Ovary (tissue), 7 donors: ENCODE measurements at regions not wholly inside any gene's neighbourhood (a gene's known extent, or its start where the extent isn't known, plus 50 kb on each side); places are given as distances from the start of the nearest gene placed in this dataset.

Experiments used
- DNase-seq, 5 donors: peaks; one replicate each; pipeline ENCODE4 v3.0.0-alpha.2; 2019 to 2020
- H3K27ac ChIP-seq, 2 donors: fragments of 200-600 bp; one replicate each; pipeline versions ENCODE4 v1.5.1 to v1.8.0; 2019 to 2022
- H3K27me3 ChIP-seq: fragments of 200-600 bp; one replicate; pipeline ENCODE4 v1.8.0; 2022
- H3K36me3 ChIP-seq: fragments of 200-600 bp; sonication (generic); one replicate; pipeline ENCODE4 v1.5.1; 2019
- H3K4me1 ChIP-seq: one replicate; pipeline ENCODE4 v1.8.1; 2013; ENCODE audit warnings: mild to moderate bottlenecking, moderate library complexity; ENCODE audit not compliant: insufficient read depth
- H3K4me3 ChIP-seq: fragments of 200-600 bp; sonication (generic); one replicate; pipeline ENCODE4 v1.5.1; 2017
- H3K9me3 ChIP-seq, 2 donors: fragments of 200-600 bp in 1 of 2; sonication (generic) in 1 of 2; one replicate each; pipeline versions ENCODE4 v1.5.1 to v1.8.1; 2013 to 2019; ENCODE audit warnings: mild to moderate bottlenecking in 1 of 2, moderate library complexity in 1 of 2
- EP300 ChIP-seq: sonication (generic); formaldehyde crosslinking; IDR thresholded peaks from one replicate; pipeline ENCODE4 v1.6.1; 2017; ENCODE audit warnings: antibody characterized with exemption
- POLR2A ChIP-seq: fragments of 450-650 bp; IDR thresholded peaks from one replicate; pipeline ENCODE4 v1.6.1; 2017; ENCODE audit warnings: antibody characterized with exemption, mild to moderate bottlenecking, moderate library complexity
- WGBS, 3 donors: extraction: QIAGEN DNeasy Blood & Tissue Kit in 1 of 3; methylation state at CpG; one replicate each; pipeline versions ENCODE4 v1.1.5 to v1.1.7; 2013 to 2017; 5-methylcytosine and 5-hydroxymethylcytosine counted together
- intact Hi-C, 4 donors: fragments of 100-400 bp; cut with DNase I; formaldehyde crosslinking; loops; one replicate each; pipeline versions ENCODE4 v1.11.0 to v1.15.1; 2022 to 2023
- TF ChIP-seq, protein P1 (sequence below), 3 donors: fragments of 450-650 bp in 2 of 3; fragments of 200-600 bp in 1 of 3; IDR thresholded peaks; one replicate each; pipeline versions ENCODE4 v1.5.1 to v1.8.0; 2016 to 2022; ENCODE audit warnings: antibody characterized with exemption in 3 of 3, mild to moderate bottlenecking in 1 of 3
- donor health status: DM: no; HTN: no; CAD: no; lungs with moderate emphysema.
- donor health status: DM: no; HTN: no; CAD: no.
- donor health status: Bipolar disorder and iron deficiency.
- donor health status: DM: no; HTN: no; CAD: no.
- donor health status: DM: yes; HTN: yes; CAD: no.

DNA sequence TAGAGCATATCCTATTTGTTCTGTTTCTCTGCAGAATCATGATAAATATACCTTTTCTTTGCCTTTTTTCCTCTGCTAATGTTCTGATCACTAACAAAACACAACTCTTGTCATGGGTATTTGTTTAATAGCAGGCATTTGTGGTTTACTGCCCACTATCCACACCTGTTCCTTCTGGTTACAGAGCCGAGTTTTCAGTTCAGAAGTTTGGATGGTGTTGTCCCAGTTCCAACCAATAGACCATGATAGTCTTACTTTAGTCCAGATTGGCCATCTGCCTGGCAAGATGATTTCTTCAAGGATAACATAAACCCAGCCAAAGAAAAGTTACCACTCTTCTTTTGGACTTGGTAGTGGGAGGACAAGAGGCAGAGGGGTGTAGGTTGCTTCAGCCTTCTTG, 211.2 kb downstream of the TFAP2A start:
- intact Hi-C loops: no loop called here
- no peak overlapping the region for H3K4me3 ChIP-seq
- H3K27me3 ChIP-seq: no peaks in the 10 kb centered on the region
- no peaks in the 10 kb centered on the region for H3K36me3 ChIP-seq
- WGBS, 3 donors: 52 to 69% (median 68%) methylated on average over 1 of the region's 1 CpG
- TF ChIP-seq EP300 (no peak), POLR2A (no peak)
- TF ChIP-seq, protein P1, sequence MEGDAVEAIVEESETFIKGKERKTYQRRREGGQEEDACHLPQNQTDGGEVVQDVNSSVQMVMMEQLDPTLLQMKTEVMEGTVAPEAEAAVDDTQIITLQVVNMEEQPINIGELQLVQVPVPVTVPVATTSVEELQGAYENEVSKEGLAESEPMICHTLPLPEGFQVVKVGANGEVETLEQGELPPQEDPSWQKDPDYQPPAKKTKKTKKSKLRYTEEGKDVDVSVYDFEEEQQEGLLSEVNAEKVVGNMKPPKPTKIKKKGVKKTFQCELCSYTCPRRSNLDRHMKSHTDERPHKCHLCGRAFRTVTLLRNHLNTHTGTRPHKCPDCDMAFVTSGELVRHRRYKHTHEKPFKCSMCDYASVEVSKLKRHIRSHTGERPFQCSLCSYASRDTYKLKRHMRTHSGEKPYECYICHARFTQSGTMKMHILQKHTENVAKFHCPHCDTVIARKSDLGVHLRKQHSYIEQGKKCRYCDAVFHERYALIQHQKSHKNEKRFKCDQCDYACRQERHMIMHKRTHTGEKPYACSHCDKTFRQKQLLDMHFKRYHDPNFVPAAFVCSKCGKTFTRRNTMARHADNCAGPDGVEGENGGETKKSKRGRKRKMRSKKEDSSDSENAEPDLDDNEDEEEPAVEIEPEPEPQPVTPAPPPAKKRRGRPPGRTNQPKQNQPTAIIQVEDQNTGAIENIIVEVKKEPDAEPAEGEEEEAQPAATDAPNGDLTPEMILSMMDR (IDR thresholded peaks at IDR 0.05): no peak
- H3K27ac ChIP-seq: no peak overlapping the region
- DNase-seq: no peak
- H3K9me3 ChIP-seq: no peaks in the 10 kb centered on the region
- H3K4me1 ChIP-seq: no peaks in the 10 kb centered on the region

DNA sequence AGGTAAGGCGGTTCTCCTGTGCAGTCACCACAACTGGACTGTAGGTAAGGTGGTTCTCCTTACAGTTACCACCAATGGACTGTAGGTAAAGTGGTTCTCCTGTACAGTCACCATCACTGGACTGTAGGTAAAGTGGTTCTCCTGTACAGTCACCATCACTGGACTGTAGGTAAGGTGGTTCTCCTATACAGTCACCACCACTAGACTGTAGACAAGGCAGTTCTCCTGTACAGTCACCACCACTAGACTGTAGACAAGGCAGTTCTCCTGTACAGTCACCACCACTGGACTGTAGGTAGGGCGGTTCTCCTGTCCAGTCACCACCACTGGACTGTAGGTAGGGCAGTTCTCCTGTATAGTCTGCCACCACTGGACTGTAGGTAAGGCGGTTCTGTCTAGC, 212.3 kb downstream of the TFAP2A start:
- 83 to 90% (median 89%) methylated on average over 3 of the region's 3 CpGs for WGBS, 3 donors
- TF ChIP-seq, protein P1 (IDR thresholded peaks at IDR 0.05): no peak
- no peak for TF ChIP-seq EP300
- TF ChIP-seq POLR2A: no peak
- intact Hi-C loops: no loop called here

DNA sequence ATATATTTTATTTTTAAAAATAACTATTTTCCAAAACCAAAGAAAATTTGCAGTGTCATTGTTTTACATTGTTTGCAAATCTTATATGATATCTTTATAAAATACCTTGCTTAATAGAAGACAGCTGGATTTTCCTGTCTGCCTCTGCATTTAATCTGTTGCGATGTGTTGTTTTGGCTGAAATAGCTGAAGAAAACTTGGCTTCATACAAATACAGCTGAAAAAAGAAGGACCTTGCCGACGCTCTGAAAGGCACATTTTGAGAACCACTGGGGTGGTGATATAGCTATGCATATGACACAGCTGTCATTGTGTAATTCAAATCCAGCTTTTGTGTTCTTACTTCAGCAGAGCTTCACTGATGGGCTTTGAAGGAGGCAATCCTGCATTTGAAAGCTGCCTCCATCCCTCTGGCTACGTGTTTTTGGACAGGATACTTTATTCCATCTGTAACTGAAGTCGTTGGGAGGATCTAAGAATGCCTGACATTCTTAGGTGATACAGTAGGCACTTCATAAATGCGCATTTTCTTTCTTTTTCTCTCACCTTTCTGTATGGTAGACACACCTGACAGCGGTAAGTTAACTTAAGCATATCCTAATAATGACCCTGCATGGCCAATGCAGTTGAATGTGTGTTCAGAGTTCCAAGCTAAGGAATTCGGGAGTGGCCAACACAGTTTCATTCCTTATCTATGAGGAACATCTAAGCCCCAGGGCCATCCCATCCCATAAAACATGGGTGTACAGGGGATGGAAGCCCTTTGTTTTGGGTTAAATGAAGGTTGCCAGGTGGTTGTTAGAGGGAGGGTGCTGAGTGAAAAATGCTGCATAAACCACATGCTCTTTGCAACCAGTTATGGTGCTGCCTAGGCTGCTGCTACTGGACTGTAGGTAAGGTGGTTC, 213.0 kb downstream of the TFAP2A start:
- Histone ChIP-seq H3K9me3 (no peaks in the 10 kb centered on the region), H3K4me1 (no peaks in the 10 kb centered on the region), H3K4me3 (no peak overlapping the region), H3K27me3 (no peaks in the 10 kb centered on the region), H3K27ac (no peak overlapping the region), H3K36me3 (no peaks in the 10 kb centered on the region)
- intact Hi-C loops: no loop called here
- 76 to 83% (median 81%) methylated on average over 8 of the region's 8 CpGs for WGBS, 3 donors
- TF ChIP-seq POLR2A: no peak
- TF ChIP-seq EP300: no peak
- TF ChIP-seq, protein P1 (IDR thresholded peaks at IDR 0.05): no peak
- DNase-seq: no peak

More for the DNA sequence above, 212.3 kb downstream of the TFAP2A start:
- no peak for DNase-seq
- no peak overlapping the region for H3K27ac ChIP-seq
- no peaks in the 10 kb centered on the region for H3K36me3 ChIP-seq
- no peak overlapping the region for H3K4me3 ChIP-seq
- no peaks in the 10 kb centered on the region for H3K9me3 ChIP-seq
- H3K4me1 ChIP-seq: no peaks in the 10 kb centered on the region
- no peaks in the 10 kb centered on the region for H3K27me3 ChIP-seq

DNA sequence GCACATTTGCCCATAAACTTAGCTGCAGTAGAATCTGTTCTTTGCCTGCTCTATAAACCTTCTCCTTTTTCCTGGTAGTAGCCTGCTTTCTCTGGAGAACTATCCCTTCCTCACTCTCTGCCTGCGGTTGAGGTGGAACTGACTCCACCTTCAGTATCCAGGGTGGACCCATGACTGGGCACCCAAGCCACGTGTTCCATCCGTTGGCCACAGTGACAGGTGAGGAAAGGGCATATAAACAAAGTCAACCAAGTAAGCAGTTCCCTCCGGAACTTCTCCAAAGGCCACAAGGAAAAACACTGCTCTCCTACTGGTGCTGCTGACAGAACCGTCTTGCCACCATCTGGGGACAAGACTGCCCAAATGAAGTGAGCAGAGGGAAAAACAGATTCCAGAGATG, 218.8 kb downstream of the TFAP2A start:
- no peaks in the 10 kb centered on the region for H3K4me1 ChIP-seq
- H3K36me3 ChIP-seq: no peaks in the 10 kb centered on the region
- no peaks in the 10 kb centered on the region for H3K9me3 ChIP-seq
- WGBS, 3 donors: 74 to 92% (median 78%) methylated on average over 5 of the region's 5 CpGs
- TF ChIP-seq, protein P1 (IDR thresholded peaks at IDR 0.05): no peak
- no peak for TF ChIP-seq POLR2A
- TF ChIP-seq EP300: no peak
- H3K27ac ChIP-seq: no peak overlapping the region
- no peaks in the 10 kb centered on the region for H3K27me3 ChIP-seq
- intact Hi-C loops: no loop called here
- no peak for DNase-seq
- H3K4me3 ChIP-seq: no peak overlapping the region
